ENCODE measurements at regions not wholly inside any gene's neighbourhood (a gene's known extent, or its start where the extent isn't known, plus 50 kb on each side); places are given as distances from the start of the nearest gene placed in this dataset.

DNA sequence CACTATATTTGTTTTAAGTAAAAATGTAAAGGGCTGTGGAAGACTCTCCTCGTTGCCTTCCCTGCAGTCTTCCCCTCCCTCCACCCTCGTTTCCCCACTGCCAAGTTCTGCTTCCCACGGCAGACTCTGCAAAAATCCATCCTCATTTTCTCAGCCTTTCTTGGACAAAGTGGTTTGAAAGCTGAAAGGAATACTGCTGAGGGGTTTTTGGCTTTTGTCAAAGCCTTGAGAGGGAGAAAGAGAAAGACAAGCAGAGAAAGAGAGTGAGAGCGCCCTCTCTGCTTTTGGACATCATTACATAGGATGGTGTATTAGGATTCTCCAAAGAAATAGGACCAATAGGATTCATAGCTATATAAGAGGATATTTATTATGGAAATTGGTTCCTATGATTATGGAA, 455.9 kb upstream of the SOX11 start:
- no peak for DNase-seq (ENCODE audit: low read depth)

- no peak for DNase-seq (ENCODE audit: low read depth)
These were observed 449.4 kb upstream of the SOX11 start for GRCh38 chr2:5242751-5243150.

- DNase-seq (ENCODE audit: low read depth): no peak
These were observed 441.7 kb upstream of the SOX11 start for GRCh38 chr2:5250482-5250881.

DNA sequence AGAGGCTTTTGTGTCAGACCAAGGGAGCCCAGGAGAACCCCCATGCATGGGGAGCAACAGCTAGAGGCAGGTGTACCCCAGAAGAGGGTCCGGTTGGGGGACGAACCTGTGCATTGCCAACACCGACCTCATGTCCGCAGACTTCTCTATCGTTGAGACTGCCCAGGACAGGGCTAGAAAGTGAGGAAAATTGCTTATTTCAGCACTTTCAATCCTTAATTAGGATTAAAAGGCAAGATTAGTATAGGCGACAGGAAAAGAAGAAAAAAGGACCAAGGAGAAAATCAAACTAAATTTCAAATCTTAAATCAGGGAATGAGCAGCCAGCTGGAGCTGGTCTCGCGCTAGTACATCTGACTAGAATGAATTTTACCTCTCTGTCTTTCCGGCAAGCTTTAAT, 438.9 kb upstream of the SOX11 start:
- no peak for DNase-seq (ENCODE audit: low read depth)

GRCh38 chr2:5254791-5255332, 437.3 kb upstream of the SOX11 start:
- no peak for DNase-seq (ENCODE audit: low read depth)

GRCh38 chr2:5263291-5263690, 428.9 kb upstream of the SOX11 start:
- no peak for DNase-seq (ENCODE audit: low read depth)

DNA sequence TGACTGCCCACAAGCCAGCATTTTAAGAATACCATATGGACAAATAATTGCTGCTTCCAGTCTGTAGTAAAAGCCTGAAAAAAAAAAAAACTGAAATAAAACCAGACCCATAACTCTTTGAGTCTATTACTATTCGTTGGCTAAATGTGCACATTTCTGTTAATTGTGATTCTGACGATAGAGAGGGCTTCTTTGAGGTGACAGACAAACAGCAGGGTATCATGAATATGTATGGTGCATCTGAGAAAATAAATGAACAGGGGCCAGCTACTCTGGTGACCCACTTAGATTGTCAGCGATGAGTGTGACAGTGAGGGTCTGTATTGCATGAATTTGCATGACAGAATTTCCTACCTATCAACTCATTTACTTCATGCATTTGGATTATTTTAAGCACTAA, 427.8 kb upstream of the SOX11 start:
- no peak for DNase-seq (ENCODE audit: low read depth)

DNA sequence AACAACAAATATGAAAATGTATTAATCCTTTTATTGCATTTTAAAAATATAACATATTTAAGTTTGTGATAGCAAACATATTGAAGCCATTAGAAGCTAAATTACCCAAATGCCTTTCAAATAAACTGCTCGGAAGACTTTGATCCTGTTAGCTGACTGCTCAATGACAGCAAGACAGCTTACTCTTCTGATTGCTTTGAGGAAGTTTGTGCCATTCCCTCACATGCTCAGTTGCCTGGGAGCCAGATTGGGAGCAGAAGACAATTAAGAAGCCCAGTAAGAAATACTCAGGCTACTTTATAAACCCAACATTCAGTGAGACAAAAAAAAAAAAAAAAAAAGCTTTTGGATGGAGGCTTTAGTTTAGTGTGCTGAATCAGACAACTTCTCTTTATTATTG, 407.1 kb upstream of the SOX11 start:
- DNase-seq (ENCODE audit: low read depth): no peak

DNA sequence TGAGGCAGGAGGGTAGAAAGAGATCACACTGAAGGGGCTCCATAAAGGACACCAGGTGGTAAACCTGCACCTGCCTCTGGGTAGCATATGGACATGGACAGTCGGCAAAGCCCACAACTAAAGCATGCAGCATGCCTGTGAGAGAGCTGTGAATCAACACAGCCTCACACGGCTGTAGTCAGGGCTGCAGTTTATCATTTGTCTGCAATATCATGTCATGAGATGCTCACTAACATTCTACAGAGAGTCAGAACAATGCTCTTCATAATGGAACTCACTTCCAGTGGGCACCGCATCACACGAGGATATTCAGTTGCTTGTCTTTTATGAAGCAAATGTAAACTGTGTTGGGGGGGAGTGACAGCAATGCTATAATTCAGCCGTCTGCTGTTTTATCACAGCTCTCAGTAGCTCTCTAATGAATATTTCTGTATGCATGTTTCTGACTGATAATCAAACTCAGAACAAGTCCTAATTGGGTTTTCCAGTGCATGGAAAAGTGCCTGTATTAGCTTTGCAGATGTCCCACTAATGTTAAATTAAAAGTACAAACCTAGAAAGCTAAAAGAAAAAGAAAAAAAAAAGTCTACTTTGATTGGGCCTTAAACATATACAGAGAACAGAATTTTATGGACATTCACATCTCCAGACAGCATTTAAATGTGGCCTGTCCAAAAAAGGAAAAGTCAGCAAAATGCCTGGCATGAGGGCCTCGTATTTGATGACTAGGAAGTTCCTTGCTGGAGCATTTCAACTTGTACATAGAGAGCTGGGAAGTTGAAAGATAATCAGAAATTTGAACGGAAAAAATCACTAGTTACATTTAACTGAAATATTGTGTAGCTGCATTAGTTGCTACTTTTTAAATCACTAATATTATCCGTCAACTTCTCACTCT, 406.1 kb upstream of the SOX11 start:
- DNase-seq (ENCODE audit: low read depth): no peak

- DNase-seq (ENCODE audit: low read depth): no peak
These were observed 404.4 kb upstream of the SOX11 start for GRCh38 chr2:5287558-5288334.

DNA sequence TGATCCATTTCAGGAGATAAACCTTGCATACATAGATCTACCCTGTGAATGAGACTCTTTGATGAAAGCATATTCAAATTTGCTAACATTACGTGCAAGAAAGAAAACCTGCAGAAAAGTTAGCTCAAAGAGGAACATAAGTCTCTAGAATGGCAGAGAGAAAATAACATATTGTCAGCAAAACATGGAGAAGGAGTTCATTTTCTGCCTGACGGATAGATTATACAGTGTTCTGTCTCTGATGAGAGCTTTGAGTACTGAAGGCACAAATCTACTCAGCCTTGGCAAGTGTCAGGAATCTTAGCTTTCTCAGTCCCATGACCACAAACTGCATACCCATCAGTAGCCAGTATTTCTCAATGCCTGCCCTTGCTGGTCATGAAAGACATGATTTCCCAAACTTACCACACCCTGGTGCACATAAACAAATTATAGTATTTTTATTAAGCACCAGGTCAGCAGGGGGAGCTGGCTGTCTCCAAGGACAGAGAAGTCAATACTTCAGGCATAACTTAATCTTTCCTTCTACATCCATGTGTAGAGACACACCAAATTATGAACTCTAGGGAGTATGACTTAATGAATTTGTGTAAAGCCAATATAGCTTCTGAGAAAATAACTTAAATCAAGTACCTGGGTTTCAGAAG, 401.2 kb upstream of the SOX11 start:
- DNase-seq (ENCODE audit: low read depth): no peak

DNA sequence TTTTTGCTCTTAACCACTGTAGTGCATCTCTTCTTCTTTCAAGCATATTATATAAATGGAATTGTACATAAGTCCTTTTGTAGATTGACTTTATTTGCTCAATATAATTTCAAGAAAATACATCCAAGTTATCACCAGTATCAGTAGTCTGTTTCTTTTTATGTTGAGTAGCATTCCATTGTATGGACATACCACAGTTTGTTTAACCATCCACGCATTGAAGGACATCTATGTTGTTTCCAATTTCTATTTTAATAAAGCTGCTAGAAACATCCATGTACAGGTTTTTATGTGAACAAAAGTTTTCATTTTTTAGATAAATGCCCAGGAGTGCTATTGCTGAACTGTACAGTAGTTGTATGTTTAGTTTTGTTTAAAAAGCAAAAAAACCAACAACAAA, 387.5 kb upstream of the SOX11 start:
- no peak for DNase-seq (ENCODE audit: low read depth)

GRCh38 chr2:5315041-5315440, 377.1 kb upstream of the SOX11 start:
- no peak for DNase-seq (ENCODE audit: low read depth)

DNA sequence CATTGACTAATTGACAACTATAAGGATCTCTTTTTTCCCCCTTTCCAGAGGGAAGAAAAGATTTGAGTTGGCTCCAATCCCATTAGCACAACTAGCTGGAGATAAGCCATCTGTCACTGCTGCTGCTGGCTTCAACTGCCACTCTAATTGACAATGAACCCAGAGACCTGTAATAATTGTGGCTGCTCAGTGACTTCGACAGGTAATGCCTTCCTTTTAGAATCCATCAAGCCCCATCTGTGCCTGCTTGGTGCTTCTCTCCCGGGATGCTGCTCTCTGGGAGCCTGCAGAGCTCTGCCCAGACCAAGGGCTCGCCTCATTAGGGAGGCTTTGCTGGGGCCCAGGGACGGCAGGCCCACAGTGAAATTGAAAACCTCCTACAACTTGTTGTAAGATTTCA, 376.7 kb upstream of the SOX11 start:
- no peak for DNase-seq (ENCODE audit: low read depth)

DNA sequence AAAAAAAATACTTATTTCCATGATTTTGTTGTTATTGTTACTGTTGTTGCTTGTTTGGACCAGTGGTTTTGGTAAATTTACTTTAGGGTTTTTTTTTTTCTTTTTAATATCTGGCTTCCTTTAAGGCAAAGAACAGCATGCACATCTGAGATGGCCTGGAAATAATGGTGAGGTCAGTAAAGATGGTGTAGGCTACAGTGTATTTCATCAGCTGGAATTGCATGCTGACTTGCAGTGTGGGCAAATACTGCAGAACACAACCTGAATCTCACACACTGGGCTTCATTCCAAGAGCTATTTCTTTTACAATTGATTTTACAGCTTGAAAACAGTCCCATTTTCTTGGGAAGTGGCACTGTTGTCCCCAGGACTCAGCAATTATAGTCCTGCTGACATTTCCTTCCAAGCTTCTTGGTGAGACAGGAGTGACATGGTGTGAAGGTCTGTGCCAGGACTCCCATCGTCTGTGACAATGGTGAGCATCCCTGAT, 376.1 kb upstream of the SOX11 start:
- DNase-seq (ENCODE audit: low read depth): no peak

DNA sequence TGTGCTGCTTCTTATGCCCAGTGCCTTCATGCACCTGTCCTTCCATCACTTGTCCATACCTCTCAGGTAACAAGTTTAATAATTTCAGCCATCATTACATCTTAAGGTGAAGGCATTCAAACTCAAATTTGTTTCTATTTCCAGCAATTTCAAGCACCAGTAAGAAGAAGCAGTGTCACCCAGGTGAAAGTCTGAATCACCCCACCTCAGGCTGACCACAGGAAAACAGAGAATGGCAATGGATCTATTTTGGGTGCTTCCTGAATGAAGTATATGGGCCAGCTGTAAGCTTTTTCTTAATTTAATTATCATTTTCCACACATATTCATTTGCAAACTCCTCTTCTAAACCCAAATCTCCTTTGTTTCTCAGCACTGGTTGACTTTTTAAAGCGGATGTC, 372.7 kb upstream of the SOX11 start:
- no peak for DNase-seq (ENCODE audit: low read depth)

DNA sequence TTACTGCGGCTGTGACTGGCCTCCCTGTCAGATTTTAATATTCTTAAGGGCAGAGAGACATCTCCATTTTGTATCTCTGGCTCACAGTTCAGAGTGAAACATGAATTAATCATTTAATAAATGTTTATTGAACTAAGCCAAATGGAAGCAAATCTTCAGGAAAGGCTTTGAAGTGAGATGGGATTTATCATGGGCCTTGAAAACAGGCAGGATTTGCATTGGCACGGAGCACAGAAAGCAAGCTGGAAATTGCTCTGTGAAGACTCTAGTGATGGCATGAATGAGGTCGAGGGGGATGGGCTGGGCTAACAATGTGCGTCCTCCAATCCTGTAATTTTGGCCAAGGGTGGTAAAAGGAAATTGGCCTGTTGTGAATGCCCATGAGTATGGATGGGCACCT, 369.8 kb upstream of the SOX11 start:
- no peak for DNase-seq (ENCODE audit: low read depth)

- DNase-seq (ENCODE audit: low read depth): no peak
These were observed 366.7 kb upstream of the SOX11 start for GRCh38 chr2:5325523-5325922.

DNA sequence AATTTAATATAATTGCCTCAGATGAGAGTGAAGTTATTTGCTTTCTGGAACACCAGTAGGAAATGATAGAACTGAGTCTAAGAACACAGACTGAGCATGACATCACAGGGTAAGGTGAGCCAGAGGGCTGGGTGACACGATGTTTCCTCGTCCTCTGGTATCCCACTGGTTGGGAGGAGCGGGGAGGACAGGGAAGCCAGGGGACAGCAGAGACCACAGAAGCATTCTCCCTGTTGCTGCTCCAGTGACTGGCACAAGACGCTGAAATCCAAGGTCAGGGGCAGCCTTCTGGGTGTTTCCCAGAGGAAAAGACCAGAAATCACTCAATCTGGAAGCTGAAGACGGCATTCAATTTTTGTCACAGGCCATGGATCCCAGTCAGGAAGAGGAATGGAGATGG, 363.4 kb upstream of the SOX11 start:
- no peak for DNase-seq (ENCODE audit: low read depth)

DNA sequence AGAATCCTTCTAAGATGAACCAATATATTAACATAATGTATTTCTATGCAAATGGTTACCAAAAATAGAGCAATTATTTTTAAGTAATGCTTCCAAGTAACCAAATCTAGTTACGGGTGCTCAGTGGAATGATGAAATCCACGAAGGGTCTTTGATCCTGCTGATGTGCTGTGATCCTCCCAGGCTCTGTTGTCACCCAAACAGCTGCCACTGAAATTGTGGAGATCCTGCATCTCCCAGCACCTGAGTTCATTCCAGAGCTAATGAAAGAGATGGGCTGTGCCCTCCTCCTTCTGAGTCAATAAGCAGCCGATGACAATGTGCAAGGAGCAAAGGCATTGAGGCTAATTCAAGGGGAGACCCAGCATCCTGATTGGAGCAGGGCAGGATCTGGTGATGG, 362.4 kb upstream of the SOX11 start:
- DNase-seq (ENCODE audit: low read depth): no peak

DNA sequence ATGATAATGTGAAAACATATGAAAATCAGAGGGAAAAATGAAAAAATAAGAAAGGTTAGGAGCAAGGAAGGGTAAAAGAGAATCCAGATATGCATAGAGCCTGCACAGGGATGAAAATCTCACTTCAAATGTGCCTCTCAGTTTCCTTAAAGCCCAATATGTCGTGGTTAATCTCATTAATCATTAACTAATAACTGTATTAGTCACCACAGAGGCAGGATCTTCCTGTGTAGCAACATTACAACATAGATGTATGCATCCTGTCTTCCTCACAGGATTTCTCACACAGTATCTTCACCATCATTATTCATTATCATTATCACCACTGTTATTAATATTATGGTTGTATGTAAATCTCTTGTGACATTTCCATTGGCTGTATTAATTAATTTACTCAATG, 361.2 kb upstream of the SOX11 start:
- no peak for DNase-seq (ENCODE audit: low read depth)

DNA sequence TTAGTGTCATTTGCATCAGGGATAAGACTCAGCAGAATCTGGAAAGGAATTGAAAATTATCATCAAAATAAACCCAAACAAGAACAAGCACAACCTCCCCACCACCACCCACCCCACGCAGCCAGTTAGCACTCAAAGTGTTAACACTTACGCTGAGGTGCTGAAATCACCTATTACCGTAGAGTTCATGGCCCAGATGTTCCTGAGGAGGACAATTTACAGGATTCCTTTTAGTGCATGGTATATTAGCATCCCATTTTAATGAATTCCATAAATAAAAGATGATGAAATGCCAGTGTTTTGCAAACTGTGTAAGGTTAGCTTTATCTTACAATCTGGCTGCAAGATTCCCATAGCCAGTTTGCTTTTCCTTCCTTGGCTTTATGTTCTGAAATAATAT, 359.3 kb upstream of the SOX11 start:
- no peak for DNase-seq (ENCODE audit: low read depth)

DNA sequence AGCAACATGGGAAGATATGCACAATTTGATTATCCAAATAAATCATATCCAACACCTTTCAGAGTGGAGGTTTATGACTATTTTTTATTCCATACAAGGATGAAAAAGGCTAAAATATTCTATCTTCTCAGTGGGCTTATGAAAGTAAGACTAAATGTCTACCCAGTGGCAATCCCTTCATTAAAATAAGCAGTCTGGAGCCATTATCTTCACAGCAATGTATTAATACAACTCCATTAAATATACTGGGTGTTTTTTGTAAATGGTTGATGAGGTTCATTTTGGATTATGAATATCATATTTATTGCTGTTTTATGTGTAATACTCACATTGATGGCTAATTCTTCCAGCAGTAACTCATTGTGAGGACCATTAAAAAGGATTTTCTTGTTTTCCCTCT, 352.7 kb upstream of the SOX11 start:
- DNase-seq (ENCODE audit: low read depth): no peak
